Endothelial cell of umbilical vein (primary cell): ENCODE measurements at regions not wholly inside any gene's neighbourhood (a gene's known extent, or its start where the extent isn't known, plus 50 kb on each side); places are given as distances from the start of the nearest gene placed in this dataset.

Experiments
- CTCF ChIP-seq, 2 donors: IDR thresholded peaks; 1 replicate in 1 of 2; 2 replicates in 1 of 2; pipeline ENCODE4 v1.5.1; 2011; ENCODE audit warnings: low read length in 2 of 2, mild to moderate bottlenecking in 2 of 2, moderate library complexity in 2 of 2, control low read depth in 1 of 2, inconsistent platforms in 1 of 2, low read depth in 1 of 2; ENCODE audit not compliant: insufficient read depth in 1 of 2; ENCODE audit errors: extremely low read depth in 1 of 2
- EZH2 ChIP-seq: IDR thresholded peaks from 2 replicates; pipeline ENCODE4 v1.6.1; 2012; ENCODE audit warnings: borderline replicate concordance, low read depth, mild to moderate bottlenecking, moderate library complexity, low read length, inconsistent platforms; ENCODE audit not compliant: severe bottlenecking
- FOS ChIP-seq: IDR thresholded peaks from 2 replicates; pipeline ENCODE4 v1.6.1; 2011; ENCODE audit warnings: mild to moderate bottlenecking, low read length, moderate library complexity, borderline replicate concordance; ENCODE audit not compliant: insufficient read depth
- GATA2 ChIP-seq: IDR thresholded peaks from 2 replicates; pipeline ENCODE4 v1.7.0; 2011; ENCODE audit warnings: low read depth, mild to moderate bottlenecking, moderate library complexity, mixed read lengths, low read length; ENCODE audit not compliant: insufficient read length, insufficient read depth
- JUN ChIP-seq: IDR thresholded peaks from 2 replicates; pipeline ENCODE4 v1.6.1; 2011; ENCODE audit warnings: borderline replicate concordance, low read depth; ENCODE audit not compliant: insufficient read length, insufficient read depth
- MAX ChIP-seq: IDR thresholded peaks from 2 replicates; pipeline ENCODE4 v1.6.1; 2011; ENCODE audit not compliant: insufficient read depth, insufficient read length
- MYC ChIP-seq: IDR thresholded peaks from one replicate; pipeline ENCODE4 v1.6.1; 2011; ENCODE audit warnings: mild to moderate bottlenecking, low read depth, low read length
- POLR2A ChIP-seq: IDR thresholded peaks from 2 replicates; pipeline ENCODE4 v1.6.1; 2012; ENCODE audit warnings: low read depth, mild to moderate bottlenecking, control low read depth, low read length
- POLR2AphosphoS5 ChIP-seq: IDR thresholded peaks from 2 replicates; pipeline ENCODE4 v1.6.1; 2012; ENCODE audit warnings: low read depth, mild to moderate bottlenecking, control low read depth, low read length, moderate library complexity; ENCODE audit not compliant: insufficient read depth

GRCh38 chr13:89307278-89307677 lies 1636.1 kb downstream of the SLITRK5 start:
- TF ChIP-seq CTCF (IDR thresholded peaks at IDR 0.05; ENCODE audit: extremely low read depth in 1 of 2, insufficient read depth in 1 of 2, low read depth in 1 of 2, low read length in 2 of 2) = no peak
- TF ChIP-seq POLR2A = no peak
- TF ChIP-seq EZH2 = no peak
- no peak for TF ChIP-seq FOS
- no peak for TF ChIP-seq POLR2AphosphoS5
- TF ChIP-seq MYC = no peak
- TF ChIP-seq GATA2 = no peak
- TF ChIP-seq JUN = no peak
- TF ChIP-seq MAX = no peak
